ENCODE measurements at regions not wholly inside any gene's neighbourhood (a gene's known extent, or its start where the extent isn't known, plus 50 kb on each side); places are given as distances from the start of the nearest gene placed in this dataset.

DNA sequence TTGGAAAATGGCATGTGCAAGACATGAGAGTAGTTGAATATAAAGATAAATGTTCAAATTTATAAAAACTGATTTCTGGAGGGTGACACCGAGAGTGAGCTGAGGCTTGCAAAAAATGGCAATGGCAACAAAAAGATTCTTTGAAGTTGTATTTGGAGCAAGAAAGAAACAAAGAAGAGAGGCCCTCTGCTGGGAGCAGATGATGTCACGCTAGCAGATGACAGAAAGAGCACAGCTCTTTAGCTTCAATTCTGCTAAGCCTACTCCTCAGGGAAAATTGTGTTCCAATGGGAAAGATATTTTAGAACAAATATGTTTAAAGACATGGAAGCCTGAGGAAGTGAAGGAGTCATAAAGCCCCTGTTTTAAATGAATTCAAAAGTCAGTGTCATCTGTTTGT lies 125.3 kb upstream of the NOX3 start:
- no peak for TF ChIP-seq CTCF (IDR thresholded peaks at IDR 0.05)
- no peak for TF ChIP-seq POLR2A (IDR thresholded peaks at IDR 0.05)
